GM23248 (cell line): ENCODE measurements at regions not wholly inside any gene's neighbourhood (a gene's known extent, or its start where the extent isn't known, plus 50 kb on each side); places are given as distances from the start of the nearest gene placed in this dataset.

Experiments
- EZH2 ChIP-seq: fragments of 200-600 bp; sonication (generic); IDR thresholded peaks from 2 replicates; pipeline ENCODE4 v1.6.1; 2018; ENCODE audit warnings: antibody characterized with exemption, mild to moderate bottlenecking; ENCODE audit not compliant: insufficient read depth, poor library complexity, severe bottlenecking
- EZH2phosphoT487 ChIP-seq: fragments of 200-600 bp; sonication (generic); IDR thresholded peaks from 2 replicates; pipeline ENCODE4 v1.6.1; 2018; ENCODE audit warnings: antibody characterized with exemption, moderate library complexity, mild to moderate bottlenecking, low read depth; ENCODE audit not compliant: insufficient read depth

DNA sequence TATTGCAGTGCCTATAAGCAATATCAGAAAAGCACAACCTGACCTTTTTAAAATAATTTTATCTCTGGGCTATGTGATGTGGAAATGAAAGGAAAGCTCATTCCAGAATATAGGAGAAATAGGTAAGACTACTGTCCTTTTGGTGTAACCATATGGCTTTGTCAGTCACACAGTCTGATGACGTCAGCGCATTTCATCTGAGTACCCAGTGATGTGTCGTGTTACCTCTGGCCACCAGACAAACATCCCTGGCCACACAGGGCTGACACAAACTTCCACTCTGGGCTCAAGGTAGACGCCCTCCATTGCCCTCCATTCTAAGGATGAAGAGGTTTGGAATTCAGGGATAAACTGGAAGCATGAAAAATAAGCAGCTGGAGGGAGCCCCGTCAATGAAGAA lies 506.7 kb downstream of the CMPK2 start:
- TF ChIP-seq EZH2 (no peak), EZH2phosphoT487 (no peak)
